ENCODE measurements at regions not wholly inside any gene's neighbourhood (a gene's known extent, or its start where the extent isn't known, plus 50 kb on each side); places are given as distances from the start of the nearest gene placed in this dataset.

GRCh38 chr18:46212398-46212797 lies 108.2 kb downstream of the HAUS1 start:
- Histone ChIP-seq H3K27ac (ENCODE audit: insufficient read depth in 1 of 2, low read depth in 1 of 2, low read length in 2 of 2, poor library complexity in 1 of 2, severe bottlenecking in 2 of 2) (peak overlapping the region; percentile 2 to 65), H3K36me3 (ENCODE audit: control insufficient read depth in 4 of 4, insufficient read depth in 4 of 4, low read length in 3 of 4) (peaks cover 10 to 17% (median 14%) of the 10 kb centered on the region in 4 experiments), H3K4me3 (ENCODE audit: control insufficient read depth in 1 of 7, extremely low read depth in 1 of 7, insufficient read depth in 4 of 7, low read depth in 2 of 7, low read length in 6 of 7) (peak overlapping the region in 1 of 7 experiments; percentile 46), H3K9me3 (ENCODE audit: control extremely low read depth in 1 of 5, control insufficient read depth in 4 of 5, insufficient read depth in 2 of 5, low read depth in 1 of 5, low read length in 4 of 5) (no peaks in the 10 kb centered on the region), H3K4me1 (ENCODE audit: control extremely low read depth in 1 of 4, control insufficient read depth in 4 of 4, insufficient read depth in 4 of 4, low read length in 3 of 4) (peaks cover 7 to 27% (median 20%) of the 10 kb centered on the region in 4 experiments), H3K27me3 (replicated peaks in 2 of 5; ENCODE audit: control insufficient read depth in 4 of 5, insufficient read depth in 5 of 5, low read length in 4 of 5) (no peaks in the 10 kb centered on the region)
- ChIA-PET CTCF (interaction anchor here (0.6 to 14.4 kb wide), 15 partner anchors 8 to 64 kb away, joined by 3 to 138 read pairs (median 5); a partner anchor contains a TSS), POLR2A (interaction anchor here (0.6 to 1.9 kb wide), 2 partner anchors 39 to 62 kb away, joined by 3 to 7 read pairs; a partner anchor contains a TSS)
- no peak for DNase-seq
- no CpG with 5 or more reads among the region's 2 CpGs for WGBS (ENCODE audit: insufficient coverage)

GRCh38 chr18:46213295-46213694 lies 109.1 kb downstream of the HAUS1 start:
- Histone ChIP-seq H3K36me3 (ENCODE audit: control insufficient read depth in 4 of 4, insufficient read depth in 4 of 4, low read length in 3 of 4) (peaks cover 10 to 20% (median 14%) of the 10 kb centered on the region in 4 experiments), H3K27me3 (replicated peaks in 2 of 5; ENCODE audit: control insufficient read depth in 4 of 5, insufficient read depth in 5 of 5, low read length in 4 of 5) (no peaks in the 10 kb centered on the region), H3K4me1 (ENCODE audit: control extremely low read depth in 1 of 4, control insufficient read depth in 4 of 4, insufficient read depth in 4 of 4, low read length in 3 of 4) (peaks cover 7 to 27% (median 20%) of the 10 kb centered on the region in 4 experiments), H3K9me3 (ENCODE audit: control extremely low read depth in 1 of 5, control insufficient read depth in 4 of 5, insufficient read depth in 2 of 5, low read depth in 1 of 5, low read length in 4 of 5) (no peaks in the 10 kb centered on the region), H3K27ac (ENCODE audit: insufficient read depth in 1 of 2, low read depth in 1 of 2, low read length in 2 of 2, poor library complexity in 1 of 2, severe bottlenecking in 2 of 2) (no peak overlapping the region), H3K4me3 (ENCODE audit: control insufficient read depth in 1 of 7, extremely low read depth in 1 of 7, insufficient read depth in 4 of 7, low read depth in 2 of 7, low read length in 6 of 7) (peak overlapping the region in 1 of 7 experiments; percentile 26)
- POLR2A ChIA-PET: interaction anchor here (1.9 kb wide), 1 partner anchor 40 kb away, joined by 7 read pairs; a partner anchor contains a TSS
- CTCF ChIA-PET: interaction anchor here (1.0 to 14.4 kb wide), 9 partner anchors 9 to 65 kb away, joined by 3 to 138 read pairs (median 4); a partner anchor contains a TSS
- no CpG with 5 or more reads among the region's 3 CpGs for WGBS (ENCODE audit: insufficient coverage)
- DNase-seq: peak; percentile 39 to 58 (median 55)

GRCh38 chr18:46214435-46214834 lies 110.2 kb downstream of the HAUS1 start:
- no CpG with 5 or more reads among the region's 1 CpG for WGBS (ENCODE audit: insufficient coverage)
- H3K4me1 ChIP-seq (ENCODE audit: control extremely low read depth in 1 of 4, control insufficient read depth in 4 of 4, insufficient read depth in 4 of 4, low read length in 3 of 4): peaks cover 7 to 25% (median 16%) of the 10 kb centered on the region in 4 experiments
- no peak for DNase-seq

GRCh38 chr18:46215902-46216723 lies 111.9 kb downstream of the HAUS1 start:
- Histone ChIP-seq H3K27ac (ENCODE audit: insufficient read depth in 1 of 2, low read depth in 1 of 2, low read length in 2 of 2, poor library complexity in 1 of 2, severe bottlenecking in 2 of 2) (no peak overlapping the region), H3K4me1 (ENCODE audit: control extremely low read depth in 1 of 4, control insufficient read depth in 4 of 4, insufficient read depth in 4 of 4, low read length in 3 of 4) (peaks cover 7 to 21% (median 16%) of the 10 kb centered on the region in 4 experiments), H3K9me3 (ENCODE audit: control extremely low read depth in 1 of 5, control insufficient read depth in 4 of 5, insufficient read depth in 2 of 5, low read depth in 1 of 5, low read length in 4 of 5) (no peaks in the 10 kb centered on the region), H3K4me3 (ENCODE audit: control insufficient read depth in 1 of 7, extremely low read depth in 1 of 7, insufficient read depth in 4 of 7, low read depth in 2 of 7, low read length in 6 of 7) (no peak overlapping the region), H3K36me3 (ENCODE audit: control insufficient read depth in 4 of 4, insufficient read depth in 4 of 4, low read length in 3 of 4) (peaks cover 13 to 21% (median 17%) of the 10 kb centered on the region in 4 experiments), H3K27me3 (replicated peaks in 2 of 5; ENCODE audit: control insufficient read depth in 4 of 5, insufficient read depth in 5 of 5, low read length in 4 of 5) (no peaks in the 10 kb centered on the region)
- POLR2A ChIA-PET: no interaction called here
- CTCF ChIA-PET: interaction anchor here (1.4 to 14.4 kb wide), 3 partner anchors 8 to 41 kb away, joined by 4 to 138 read pairs (median 5); a partner anchor contains a TSS
- DNase-seq: no peak
- WGBS (ENCODE audit: insufficient coverage): 96% methylated on average over 12 of the region's 16 CpGs

More at GRCh38 chr18:46214435-46214834, 110.2 kb downstream of the HAUS1 start:
- ChIA-PET POLR2A (interaction anchor here (1.0 kb wide), 1 partner anchor 41 kb away, joined by 3 read pairs; a partner anchor contains a TSS), CTCF (interaction anchor here (0.9 to 14.4 kb wide), 5 partner anchors 8 to 66 kb away, joined by 3 to 138 read pairs (median 4); a partner anchor contains a TSS)
- H3K9me3 ChIP-seq (ENCODE audit: control extremely low read depth in 1 of 5, control insufficient read depth in 4 of 5, insufficient read depth in 2 of 5, low read depth in 1 of 5, low read length in 4 of 5): no peaks in the 10 kb centered on the region
- H3K4me3 ChIP-seq (ENCODE audit: control insufficient read depth in 1 of 7, extremely low read depth in 1 of 7, insufficient read depth in 4 of 7, low read depth in 2 of 7, low read length in 6 of 7): no peak overlapping the region
- peaks cover 13 to 25% (median 17%) of the 10 kb centered on the region in 4 experiments for H3K36me3 ChIP-seq (ENCODE audit: control insufficient read depth in 4 of 4, insufficient read depth in 4 of 4, low read length in 3 of 4)
- no peaks in the 10 kb centered on the region for H3K27me3 ChIP-seq (replicated peaks in 2 of 5; ENCODE audit: control insufficient read depth in 4 of 5, insufficient read depth in 5 of 5, low read length in 4 of 5)
- no peak overlapping the region for H3K27ac ChIP-seq (ENCODE audit: insufficient read depth in 1 of 2, low read depth in 1 of 2, low read length in 2 of 2, poor library complexity in 1 of 2, severe bottlenecking in 2 of 2)

GRCh38 chr18:46220116-46220515 lies 115.9 kb downstream of the HAUS1 start:
- Histone ChIP-seq H3K36me3 (ENCODE audit: control insufficient read depth in 4 of 4, insufficient read depth in 4 of 4, low read length in 3 of 4) (peaks cover 13 to 26% (median 18%) of the 10 kb centered on the region in 4 experiments), H3K4me3 (ENCODE audit: control insufficient read depth in 1 of 7, extremely low read depth in 1 of 7, insufficient read depth in 4 of 7, low read depth in 2 of 7, low read length in 6 of 7) (no peak overlapping the region), H3K9me3 (ENCODE audit: control extremely low read depth in 1 of 5, control insufficient read depth in 4 of 5, insufficient read depth in 2 of 5, low read depth in 1 of 5, low read length in 4 of 5) (no peaks in the 10 kb centered on the region), H3K27ac (ENCODE audit: insufficient read depth in 1 of 2, low read depth in 1 of 2, low read length in 2 of 2, poor library complexity in 1 of 2, severe bottlenecking in 2 of 2) (no peak overlapping the region), H3K27me3 (replicated peaks in 2 of 5; ENCODE audit: control insufficient read depth in 4 of 5, insufficient read depth in 5 of 5, low read length in 4 of 5) (no peaks in the 10 kb centered on the region), H3K4me1 (ENCODE audit: control extremely low read depth in 1 of 4, control insufficient read depth in 4 of 4, insufficient read depth in 4 of 4, low read length in 3 of 4) (peaks cover 4 to 20% (median 16%) of the 10 kb centered on the region in 4 experiments)
- 100% methylated on average over 3 of the region's 3 CpGs for WGBS (ENCODE audit: insufficient coverage)
- ChIA-PET POLR2A (no interaction called here), CTCF (interaction anchor here (0.9 to 14.4 kb wide), 4 partner anchors 8 to 45 kb away, joined by 3 to 138 read pairs (median 4); a partner anchor contains a TSS)
- no peak for DNase-seq

GRCh38 chr18:46222093-46222492 lies 117.9 kb downstream of the HAUS1 start:
- peaks cover 4 to 20% (median 16%) of the 10 kb centered on the region in 4 experiments for H3K4me1 ChIP-seq (ENCODE audit: control extremely low read depth in 1 of 4, control insufficient read depth in 4 of 4, insufficient read depth in 4 of 4, low read length in 3 of 4)
- H3K9me3 ChIP-seq (ENCODE audit: control extremely low read depth in 1 of 5, control insufficient read depth in 4 of 5, insufficient read depth in 2 of 5, low read depth in 1 of 5, low read length in 4 of 5): no peaks in the 10 kb centered on the region
- POLR2A ChIA-PET: no interaction called here
- no peak for DNase-seq
- no peak overlapping the region for H3K4me3 ChIP-seq (ENCODE audit: control insufficient read depth in 1 of 7, extremely low read depth in 1 of 7, insufficient read depth in 4 of 7, low read depth in 2 of 7, low read length in 6 of 7)
- H3K27ac ChIP-seq (ENCODE audit: insufficient read depth in 1 of 2, low read depth in 1 of 2, low read length in 2 of 2, poor library complexity in 1 of 2, severe bottlenecking in 2 of 2): no peak overlapping the region
- 79% methylated on average over 2 of the region's 3 CpGs for WGBS (ENCODE audit: insufficient coverage)
- H3K36me3 ChIP-seq (ENCODE audit: control insufficient read depth in 4 of 4, insufficient read depth in 4 of 4, low read length in 3 of 4): peaks cover 3 to 21% (median 7%) of the 10 kb centered on the region in 4 experiments
- CTCF ChIA-PET: interaction anchor here (0.6 to 14.4 kb wide), 4 partner anchors 8 to 515 kb away, joined by 3 to 138 read pairs (median 6); a partner anchor contains a TSS
- H3K27me3 ChIP-seq (replicated peaks in 2 of 5; ENCODE audit: control insufficient read depth in 4 of 5, insufficient read depth in 5 of 5, low read length in 4 of 5): no peaks in the 10 kb centered on the region
